Activated CD4-positive, alpha-beta memory T cell treated with anti-CD3 and anti-CD28 coated beads, Interleukin-2, amount 10 ng/mL, durations not matched to agents 7 days and 5 days (primary cell): ENCODE measurements at regions not wholly inside any gene's neighbourhood (a gene's known extent, or its start where the extent isn't known, plus 50 kb on each side); places are given as distances from the start of the nearest gene placed in this dataset.

Experiments
- CTCF ChIA-PET: fragments of 350-600 bp; sonication (Branson Sonifier 250); formaldehyde crosslinking; loops from one replicate; lab custom pipeline; 2021; ENCODE audit warnings: antibody characterized with exemption, inconsistent platforms; lab: Charles Lee
- POLR2A ChIA-PET: fragments of 350-600 bp; sonication (Branson Sonifier 250); formaldehyde crosslinking; loops from one replicate; lab custom pipeline; 2021; ENCODE audit warnings: antibody characterized with exemption; lab: Charles Lee
- DNase-seq: peaks from one replicate; pipeline ENCODE4 v3.0.0-alpha.2; 2020
- H3K27ac Mint-ChIP-seq: one replicate; pipeline ENCODE4 v1.8.0; 2021; ENCODE audit warnings: mild to moderate bottlenecking, mixed read lengths
- H3K27me3 Mint-ChIP-seq: one replicate; pipeline ENCODE4 v1.8.0; 2021; ENCODE audit warnings: mixed read lengths
- H3K36me3 Mint-ChIP-seq: one replicate; pipeline ENCODE4 v1.8.0; 2021; ENCODE audit warnings: low read depth, mixed read lengths
- H3K4me1 Mint-ChIP-seq: one replicate; pipeline ENCODE4 v1.8.0; 2021; ENCODE audit warnings: mixed read lengths
- H3K4me3 Mint-ChIP-seq: one replicate; pipeline ENCODE4 v1.8.0; 2021; ENCODE audit warnings: mild to moderate bottlenecking, mixed read lengths
- H3K9me3 Mint-ChIP-seq: one replicate; pipeline ENCODE4 v1.8.0; 2021; ENCODE audit warnings: mixed read lengths

- Mint-ChIP-seq H3K9me3 (no peaks in the 10 kb centered on the region), H3K27ac (no peak overlapping the region)
- POLR2A ChIA-PET, result no interaction called here
Observed at GRCh38 chr19:30087381-30088138, 145.5 kb downstream of the URI1 start.

GRCh38 chr19:30088567-30088966 lies 146.5 kb downstream of the URI1 start:
- ChIA-PET CTCF (no interaction called here), POLR2A (no interaction called here)
- Mint-ChIP-seq H3K27ac (no peak overlapping the region), H3K4me3 (no peak overlapping the region), H3K9me3 (no peaks in the 10 kb centered on the region), H3K27me3 (no peaks in the 10 kb centered on the region), H3K4me1 (peaks cover 2% of the 10 kb centered on the region), H3K36me3 (no peaks in the 10 kb centered on the region)
- DNase-seq, result no peak

More at GRCh38 chr19:30087381-30088138, 145.5 kb downstream of the URI1 start:
- DNase-seq, result no peak
- peaks cover 2% of the 10 kb centered on the region for H3K4me1 Mint-ChIP-seq
- CTCF ChIA-PET, result no interaction called here
- H3K36me3 Mint-ChIP-seq, result no peaks in the 10 kb centered on the region
- H3K27me3 Mint-ChIP-seq, result no peaks in the 10 kb centered on the region
- H3K4me3 Mint-ChIP-seq, result no peak overlapping the region

GRCh38 chr19:30089086-30089665 lies 147.1 kb downstream of the URI1 start:
- H3K27ac Mint-ChIP-seq, result no peak overlapping the region
- no peaks in the 10 kb centered on the region for H3K9me3 Mint-ChIP-seq
- no peak for DNase-seq
- H3K4me3 Mint-ChIP-seq, result no peak overlapping the region
- CTCF ChIA-PET, result interaction anchor here (0.6 kb wide), 1 partner anchor 182 kb away, joined by 3 read pairs; no protein-coding TSS in a partner anchor
- POLR2A ChIA-PET, result no interaction called here
- no peaks in the 10 kb centered on the region for H3K27me3 Mint-ChIP-seq
- no peaks in the 10 kb centered on the region for H3K36me3 Mint-ChIP-seq
- peaks cover 2% of the 10 kb centered on the region for H3K4me1 Mint-ChIP-seq

- H3K27me3 Mint-ChIP-seq, result no peaks in the 10 kb centered on the region
- H3K4me3 Mint-ChIP-seq, result no peak overlapping the region
- no peak for DNase-seq
- H3K27ac Mint-ChIP-seq, result no peak overlapping the region
- CTCF ChIA-PET, result no interaction called here
- no peaks in the 10 kb centered on the region for H3K36me3 Mint-ChIP-seq
- POLR2A ChIA-PET, result no interaction called here
- no peaks in the 10 kb centered on the region for H3K9me3 Mint-ChIP-seq
- no peaks in the 10 kb centered on the region for H3K4me1 Mint-ChIP-seq
Observed at GRCh38 chr19:30090476-30090875, 148.4 kb downstream of the URI1 start.

- ChIA-PET POLR2A (no interaction called here), CTCF (no interaction called here)
- H3K27ac Mint-ChIP-seq, result no peak overlapping the region
- no peak for DNase-seq
- H3K4me3 Mint-ChIP-seq, result no peak overlapping the region
- H3K36me3 Mint-ChIP-seq, result no peaks in the 10 kb centered on the region
- H3K9me3 Mint-ChIP-seq, result no peaks in the 10 kb centered on the region
- no peaks in the 10 kb centered on the region for H3K4me1 Mint-ChIP-seq
- H3K27me3 Mint-ChIP-seq, result no peaks in the 10 kb centered on the region
Observed at GRCh38 chr19:30090963-30091362, 148.9 kb downstream of the URI1 start.

GRCh38 chr19:30091456-30091855 lies 149.4 kb downstream of the URI1 start:
- Mint-ChIP-seq H3K4me3 (no peak overlapping the region), H3K36me3 (no peaks in the 10 kb centered on the region), H3K27me3 (no peaks in the 10 kb centered on the region), H3K4me1 (no peaks in the 10 kb centered on the region), H3K27ac (no peak overlapping the region), H3K9me3 (no peaks in the 10 kb centered on the region)
- ChIA-PET CTCF (no interaction called here), POLR2A (no interaction called here)
- DNase-seq, result no peak

GRCh38 chr19:30091856-30092255 lies 149.8 kb downstream of the URI1 start:
- Mint-ChIP-seq H3K4me1 (no peaks in the 10 kb centered on the region), H3K36me3 (no peaks in the 10 kb centered on the region), H3K27me3 (no peaks in the 10 kb centered on the region), H3K27ac (no peak overlapping the region), H3K4me3 (no peak overlapping the region), H3K9me3 (no peaks in the 10 kb centered on the region)
- ChIA-PET POLR2A (no interaction called here), CTCF (no interaction called here)
- no peak for DNase-seq

- CTCF ChIA-PET, result no interaction called here
- no peak overlapping the region for H3K4me3 Mint-ChIP-seq
- no peak for DNase-seq
- no peaks in the 10 kb centered on the region for H3K9me3 Mint-ChIP-seq
- no peaks in the 10 kb centered on the region for H3K4me1 Mint-ChIP-seq
- H3K36me3 Mint-ChIP-seq, result no peaks in the 10 kb centered on the region
- POLR2A ChIA-PET, result no interaction called here
- H3K27me3 Mint-ChIP-seq, result no peaks in the 10 kb centered on the region
- H3K27ac Mint-ChIP-seq, result no peak overlapping the region
Observed at GRCh38 chr19:30092721-30093569, 150.9 kb downstream of the URI1 start.

GRCh38 chr19:30093966-30094755 lies 152.1 kb downstream of the URI1 start:
- DNase-seq, result no peak
- Mint-ChIP-seq H3K27me3 (no peaks in the 10 kb centered on the region), H3K36me3 (no peaks in the 10 kb centered on the region), H3K27ac (no peak overlapping the region), H3K4me1 (no peaks in the 10 kb centered on the region), H3K4me3 (no peak overlapping the region), H3K9me3 (no peaks in the 10 kb centered on the region)
- CTCF ChIA-PET, result no interaction called here
- POLR2A ChIA-PET, result no interaction called here

GRCh38 chr19:30094756-30095140 lies 152.7 kb downstream of the URI1 start:
- H3K4me1 Mint-ChIP-seq, result no peaks in the 10 kb centered on the region
- ChIA-PET POLR2A (no interaction called here), CTCF (no interaction called here)
- H3K27ac Mint-ChIP-seq, result no peak overlapping the region
- no peaks in the 10 kb centered on the region for H3K9me3 Mint-ChIP-seq
- H3K36me3 Mint-ChIP-seq, result no peaks in the 10 kb centered on the region
- no peaks in the 10 kb centered on the region for H3K27me3 Mint-ChIP-seq
- H3K4me3 Mint-ChIP-seq, result no peak overlapping the region
- DNase-seq, result no peak

- Mint-ChIP-seq H3K4me1 (no peaks in the 10 kb centered on the region), H3K27me3 (no peaks in the 10 kb centered on the region), H3K4me3 (no peak overlapping the region), H3K36me3 (no peaks in the 10 kb centered on the region), H3K27ac (no peak overlapping the region), H3K9me3 (no peaks in the 10 kb centered on the region)
- CTCF ChIA-PET, result no interaction called here
- DNase-seq, result no peak
- POLR2A ChIA-PET, result no interaction called here
Observed at GRCh38 chr19:30095171-30095570, 153.1 kb downstream of the URI1 start.

- Mint-ChIP-seq H3K36me3 (no peaks in the 10 kb centered on the region), H3K27ac (no peak overlapping the region), H3K4me1 (no peaks in the 10 kb centered on the region), H3K4me3 (no peak overlapping the region), H3K9me3 (no peaks in the 10 kb centered on the region), H3K27me3 (no peaks in the 10 kb centered on the region)
- no peak for DNase-seq
- POLR2A ChIA-PET, result no interaction called here
- CTCF ChIA-PET, result no interaction called here
Observed at GRCh38 chr19:30096596-30097370, 154.7 kb downstream of the URI1 start.
